Fibroblast of skin of right quadriceps (primary cell): ENCODE measurements at regions not wholly inside any gene's neighbourhood (a gene's known extent, or its start where the extent isn't known, plus 50 kb on each side); places are given as distances from the start of the nearest gene placed in this dataset.

ENCODE experiments used
- DNase-seq: peaks from one replicate; pipeline ENCODE4 v3.0.0-alpha.2; 2013

DNA sequence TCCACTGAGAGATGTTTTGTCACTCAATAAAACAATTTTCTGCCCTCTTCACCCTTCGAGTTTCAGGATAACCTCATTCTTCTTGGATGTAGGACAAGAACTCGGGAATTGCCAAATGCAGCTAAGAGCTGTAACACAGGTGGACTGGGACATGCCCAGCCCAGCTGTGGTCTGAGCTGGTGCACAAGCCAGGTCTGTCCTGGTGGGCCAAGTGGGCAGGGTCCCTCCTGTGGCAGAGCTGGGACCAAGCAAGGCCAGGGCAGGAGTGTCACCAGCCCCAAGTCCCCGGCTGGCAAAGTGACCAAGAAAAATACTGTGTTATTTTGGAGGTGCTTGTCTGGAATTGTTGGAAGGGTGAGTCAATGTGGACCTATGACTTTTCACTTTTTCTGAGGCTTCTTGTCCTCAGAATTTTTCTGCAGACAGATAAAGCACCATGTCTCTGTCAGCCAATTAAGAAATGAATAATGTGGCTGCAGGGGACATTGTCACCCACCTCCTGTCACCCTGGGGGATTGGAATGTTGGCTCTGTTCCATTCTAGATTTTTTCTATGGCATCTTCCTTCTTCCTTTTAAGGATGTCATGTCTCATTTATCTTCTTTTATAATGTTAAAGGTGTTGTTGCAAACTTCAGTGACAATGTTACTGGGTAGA lies 645.2 kb upstream of the EPHA6 start:
- no peak for DNase-seq

DNA sequence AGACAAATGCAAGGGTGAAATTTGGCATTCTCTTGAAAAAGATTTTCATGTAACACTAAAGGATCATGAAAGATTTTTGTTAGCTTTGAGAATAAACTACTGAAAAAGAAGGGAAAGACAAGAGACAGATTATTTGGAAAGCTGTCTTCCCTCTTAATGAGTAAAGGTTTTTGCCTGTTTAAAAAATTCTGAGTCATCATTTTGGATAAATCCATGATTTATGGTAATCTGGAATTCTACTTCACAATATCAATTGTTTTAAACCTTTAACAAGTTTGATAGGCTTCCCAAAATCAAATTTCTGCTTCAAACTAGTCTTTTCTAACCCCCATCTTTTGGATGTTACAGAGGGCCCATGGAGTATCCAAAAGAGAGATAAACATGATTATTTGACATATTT lies 641.5 kb upstream of the EPHA6 start:
- no peak for DNase-seq

DNA sequence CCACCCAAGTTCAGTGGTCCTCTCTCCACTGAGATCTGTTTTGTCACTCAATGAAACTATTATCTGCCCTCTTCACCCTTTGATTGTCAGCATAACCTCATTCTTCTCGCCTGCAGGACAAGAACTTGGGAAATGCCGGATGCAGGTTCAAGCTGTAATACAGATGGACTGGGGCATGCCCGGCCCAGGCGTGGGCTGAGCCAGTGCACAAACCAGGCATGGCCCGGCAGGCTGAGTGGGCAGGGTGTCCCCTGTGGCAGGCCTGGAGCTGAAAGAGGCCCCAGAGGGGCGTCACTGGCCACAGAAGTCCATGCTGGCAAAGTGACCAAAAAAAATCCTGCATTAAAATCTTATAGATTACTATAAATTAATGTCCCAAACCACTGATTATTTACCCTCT lies 638.9 kb upstream of the EPHA6 start:
- no peak for DNase-seq

DNA sequence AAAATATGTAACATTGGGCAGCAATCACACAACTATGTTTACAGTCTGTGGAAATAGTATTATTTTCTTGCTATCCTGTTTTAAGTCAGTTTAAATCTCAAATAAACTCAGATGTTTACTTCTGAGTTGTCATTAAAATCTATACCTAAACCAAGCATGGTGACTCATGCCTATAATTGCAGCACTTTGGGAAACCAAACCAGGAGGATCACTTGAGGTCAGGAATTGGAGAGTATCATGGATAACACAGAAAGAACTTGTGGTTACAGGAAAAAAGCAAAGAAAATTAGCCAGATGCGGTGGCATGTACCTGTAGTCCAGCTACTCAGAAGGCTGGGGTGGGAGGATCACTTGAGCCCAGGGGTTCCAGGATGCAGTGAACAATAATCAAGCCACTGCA lies 631.6 kb upstream of the EPHA6 start:
- DNase-seq: no peak

DNA sequence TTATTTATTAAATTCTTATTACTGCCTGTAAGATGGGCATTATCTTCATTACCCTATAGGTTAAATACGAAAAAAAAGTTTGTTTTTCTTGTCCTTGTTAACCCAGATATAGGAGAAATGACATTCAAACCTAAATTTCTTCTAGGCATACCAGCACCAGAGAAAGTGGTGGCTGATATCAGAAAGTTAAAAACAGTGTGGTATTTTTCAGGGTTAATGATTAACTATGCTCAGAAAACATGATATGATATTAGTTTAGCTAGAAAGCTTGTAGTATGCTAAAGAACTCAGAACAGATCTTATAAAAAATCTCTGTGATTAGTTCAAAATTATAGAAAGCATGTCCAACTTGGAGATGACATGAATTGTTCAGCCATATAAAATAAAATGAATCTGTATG lies 630.5 kb upstream of the EPHA6 start:
- DNase-seq: no peak

DNA sequence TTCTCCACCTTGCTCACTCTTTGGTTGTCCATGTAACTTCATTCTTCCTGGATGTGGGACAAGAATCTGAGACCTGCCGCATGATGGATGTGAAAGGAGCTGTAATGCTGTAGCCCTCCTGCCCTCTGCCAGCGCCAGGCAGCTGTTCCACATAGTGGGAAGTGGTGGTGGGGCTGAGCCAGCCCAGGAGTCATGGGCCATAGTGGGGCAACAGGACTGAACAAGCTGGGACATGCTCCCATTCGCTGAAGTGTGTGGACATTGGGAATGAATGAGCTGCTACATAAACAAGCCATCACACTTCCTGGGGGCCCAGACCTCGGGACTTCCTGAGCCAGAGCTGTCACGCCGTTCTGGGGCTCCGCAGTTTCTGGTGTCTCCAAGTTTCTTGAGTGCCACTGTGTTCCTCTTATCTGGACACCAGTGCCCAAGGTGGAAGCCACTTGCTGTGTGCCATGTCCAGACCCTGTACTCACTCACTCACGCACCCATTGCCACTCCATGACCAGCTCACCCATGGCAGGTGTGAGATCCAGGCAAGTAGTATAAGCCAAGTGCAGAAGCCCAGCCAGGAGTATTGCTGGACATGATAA lies 624.3 kb upstream of the EPHA6 start:
- DNase-seq: no peak

DNA sequence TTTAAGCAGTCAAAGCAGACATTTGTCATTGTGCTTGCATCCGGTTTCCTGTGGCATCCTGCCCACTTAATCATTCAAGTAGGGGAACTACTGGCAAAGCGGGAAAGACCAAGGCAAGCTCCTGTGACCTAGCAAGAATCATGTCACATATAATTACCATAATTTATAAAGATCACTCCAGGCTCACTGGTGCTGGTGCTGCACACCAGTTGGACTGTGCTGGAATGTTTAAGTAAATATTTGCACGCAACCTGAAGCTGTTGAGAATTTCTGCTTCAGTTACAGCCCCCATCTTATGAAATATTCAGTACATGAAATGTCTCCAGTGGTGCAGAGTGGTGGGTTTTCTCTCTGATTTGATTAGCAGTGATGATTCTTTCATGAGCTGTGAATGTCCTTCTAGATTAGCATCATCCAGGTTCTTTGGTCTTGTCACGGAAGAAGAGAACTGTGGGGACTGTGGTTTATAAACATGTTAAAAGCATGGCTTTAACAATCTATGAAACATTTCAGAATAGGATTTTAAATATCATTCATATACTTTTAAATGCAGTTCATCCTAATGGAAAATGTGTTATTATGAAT lies 621.3 kb upstream of the EPHA6 start:
- DNase-seq: no peak

DNA sequence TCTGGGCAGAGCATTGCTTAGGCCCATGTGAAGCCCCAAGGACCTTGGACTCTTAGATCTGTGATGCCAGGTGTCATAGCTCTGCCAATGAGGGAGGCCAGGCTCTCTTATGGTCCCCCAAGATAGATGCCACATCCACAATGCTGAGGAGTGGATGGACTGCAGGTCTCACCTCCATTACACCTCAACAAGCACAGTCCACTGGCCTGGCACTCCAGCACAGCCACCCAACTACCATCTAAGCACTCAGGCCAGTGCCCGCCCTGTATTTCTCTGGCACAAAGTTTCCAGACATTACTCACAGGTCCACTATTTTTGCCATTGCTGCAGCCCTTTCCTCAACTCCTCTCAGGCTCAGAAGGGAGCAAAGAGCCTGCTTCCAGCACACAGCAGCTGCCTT lies 613.5 kb upstream of the EPHA6 start:
- no peak for DNase-seq

DNA sequence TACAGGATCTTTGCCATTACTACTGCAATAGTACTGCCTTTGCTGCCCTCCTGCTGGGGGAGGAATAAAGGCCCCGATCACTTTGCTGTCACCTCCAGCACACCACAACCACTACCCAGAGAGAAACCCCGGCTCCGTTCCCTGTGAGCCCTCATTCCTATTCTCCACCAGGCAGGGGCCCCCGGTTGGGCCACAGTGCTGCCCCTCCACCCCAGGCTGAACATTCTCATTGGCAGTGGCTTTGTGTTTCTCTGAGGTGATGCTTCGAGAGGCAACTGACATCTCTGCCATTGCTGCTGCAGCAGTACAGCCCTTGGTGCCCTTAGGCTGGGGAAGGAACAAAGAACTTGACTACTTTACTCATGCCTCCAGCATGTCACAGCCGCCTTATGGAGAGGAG lies 612.9 kb upstream of the EPHA6 start:
- DNase-seq: no peak

DNA sequence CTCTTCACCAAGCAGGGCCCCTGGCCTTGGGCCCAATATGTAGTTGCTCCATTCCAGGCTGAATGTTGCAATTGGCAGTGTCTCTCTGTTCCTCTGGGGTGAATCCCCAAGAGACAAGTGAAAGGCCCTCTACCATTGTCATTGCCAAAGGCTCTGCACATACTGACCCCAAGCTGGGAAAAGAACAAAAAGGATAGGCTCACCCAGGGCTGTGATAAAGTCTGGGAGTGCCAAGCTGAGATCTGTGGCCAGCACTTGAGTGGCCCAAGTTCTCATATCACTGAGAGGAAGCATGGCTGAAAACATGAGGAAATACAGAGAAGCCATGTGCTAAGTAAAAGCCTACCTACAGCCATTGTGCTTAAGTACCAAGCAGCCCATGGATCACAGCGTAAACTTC lies 612.2 kb upstream of the EPHA6 start:
- DNase-seq: no peak

DNA sequence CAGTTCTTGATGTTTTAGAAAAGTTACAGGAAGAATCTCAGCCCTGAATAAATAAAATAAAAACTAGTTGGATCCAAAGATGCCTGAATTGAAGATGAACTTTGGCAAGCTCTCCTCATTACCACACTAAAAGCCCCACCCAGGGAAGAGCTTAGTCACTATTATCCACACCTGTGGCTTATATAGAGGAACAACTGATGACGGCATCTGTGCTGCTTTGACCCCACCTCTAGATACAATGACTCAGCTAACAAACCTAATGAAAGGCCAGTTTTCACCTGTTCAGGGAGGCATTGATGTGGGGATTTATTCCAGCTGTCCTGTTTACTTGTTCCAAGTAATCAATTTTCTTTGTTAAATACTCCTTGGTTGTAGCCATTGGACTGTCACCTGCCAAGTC lies 604.7 kb upstream of the EPHA6 start:
- no peak for DNase-seq

DNA sequence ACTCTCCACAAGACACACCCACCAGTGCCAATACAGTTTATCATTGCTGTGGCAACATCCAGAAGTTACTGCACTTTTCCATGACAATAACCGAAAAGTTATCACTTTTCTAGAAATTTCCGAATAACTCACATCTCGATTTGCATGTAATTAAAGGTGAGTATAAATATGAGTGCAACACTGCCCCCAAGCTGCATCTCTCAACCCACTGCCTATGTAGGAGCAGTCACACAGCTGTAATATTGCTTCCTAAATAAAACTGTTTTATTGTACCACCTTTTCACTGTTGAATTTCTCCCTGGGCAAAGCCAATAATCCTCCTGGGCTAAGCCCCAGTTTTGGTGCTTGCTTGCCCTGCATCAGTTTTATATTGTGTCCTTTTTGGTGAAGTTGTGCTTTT lies 601.0 kb upstream of the EPHA6 start:
- DNase-seq: no peak

DNA sequence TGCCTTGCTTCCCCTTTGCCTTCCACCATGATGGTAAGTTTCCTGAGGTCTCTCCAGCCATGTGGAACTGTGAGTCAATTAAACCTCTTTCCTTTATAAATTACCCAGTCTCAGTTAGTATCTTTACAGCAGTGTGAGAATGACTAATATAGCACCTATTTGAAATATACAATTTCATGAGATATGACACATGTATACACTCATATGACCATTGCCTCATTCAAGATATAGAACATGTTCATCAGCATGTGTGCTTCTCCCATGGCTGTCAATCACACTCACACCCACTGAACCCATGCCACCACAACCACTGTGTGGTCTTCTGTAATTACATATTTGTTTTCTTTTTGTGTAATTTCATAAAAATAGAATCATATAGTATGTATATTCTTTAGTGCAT lies 599.5 kb upstream of the EPHA6 start:
- DNase-seq: no peak

DNA sequence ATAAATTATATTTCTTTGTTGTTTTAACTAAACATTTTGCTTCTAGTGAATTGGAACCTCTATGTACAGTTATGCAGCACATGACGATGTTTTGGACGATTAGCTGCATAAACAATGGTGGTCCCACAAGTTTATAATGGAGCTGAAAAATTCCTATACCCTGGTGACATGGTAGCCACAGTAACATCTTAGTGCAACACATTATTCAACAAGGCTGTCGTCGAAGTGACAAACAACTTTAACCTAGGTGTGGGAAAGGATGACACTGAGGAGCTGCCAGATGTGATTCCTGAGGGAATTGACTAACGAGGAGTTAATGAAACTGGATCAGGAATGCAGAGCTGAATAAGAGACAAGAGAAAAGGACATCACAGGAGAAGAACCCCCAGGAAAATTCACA lies 588.9 kb upstream of the EPHA6 start:
- DNase-seq: no peak

DNA sequence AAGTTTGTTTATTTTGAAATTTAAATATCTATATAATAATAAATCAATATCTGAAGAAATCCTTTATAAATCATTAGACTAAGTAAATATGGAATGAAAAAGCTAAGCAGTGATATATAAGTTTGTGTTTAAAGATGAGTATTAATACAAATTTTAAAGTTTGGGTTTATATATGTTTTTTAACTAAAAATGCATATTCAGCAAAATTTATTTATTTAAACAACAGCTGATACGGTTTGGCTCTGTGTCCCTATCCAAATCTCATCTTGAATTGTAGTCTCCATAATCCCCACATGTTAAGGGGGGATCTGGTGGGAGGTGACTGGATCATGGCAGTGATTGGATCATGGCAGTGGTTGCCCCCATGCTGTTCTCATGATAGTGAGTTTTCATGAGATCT lies 580.7 kb upstream of the EPHA6 start:
- no peak for DNase-seq

DNA sequence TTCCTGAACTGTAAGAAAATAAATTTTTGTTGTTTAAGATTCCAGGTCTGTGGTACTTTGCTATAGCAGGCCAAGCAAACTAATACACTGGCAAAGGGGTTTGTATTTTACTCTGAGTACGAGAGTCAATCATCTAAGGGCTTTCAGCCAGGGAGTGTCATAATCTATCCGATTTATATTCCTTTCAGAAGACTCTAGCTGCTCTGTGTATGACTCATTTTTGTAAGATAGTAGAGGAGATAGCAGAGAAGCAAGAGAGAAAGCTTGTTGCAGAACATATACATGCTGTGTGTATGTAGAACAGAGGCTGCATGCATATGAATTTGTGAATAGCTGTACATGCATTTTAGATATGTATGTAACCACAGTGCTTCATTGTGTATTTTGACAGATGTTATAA lies 577.9 kb upstream of the EPHA6 start:
- no peak for DNase-seq

DNA sequence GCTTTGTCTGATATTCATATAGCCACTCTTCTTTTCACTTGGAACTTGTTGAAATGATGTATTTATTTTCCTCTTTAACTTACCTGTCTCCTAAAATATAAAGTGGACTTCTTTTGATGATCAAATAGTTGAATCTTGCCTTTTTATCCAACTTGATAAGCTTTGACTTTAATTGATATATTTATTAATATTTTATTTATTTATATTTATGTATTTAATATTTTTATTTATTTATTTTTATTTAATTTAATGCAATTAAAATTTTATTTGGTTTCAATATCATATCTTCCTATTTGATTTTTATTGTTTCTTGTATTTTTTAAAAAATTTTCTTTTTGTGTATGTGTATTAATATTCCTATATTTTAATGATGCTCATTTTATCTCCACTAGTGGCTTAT lies 555.1 kb upstream of the EPHA6 start:
- no peak for DNase-seq

DNA sequence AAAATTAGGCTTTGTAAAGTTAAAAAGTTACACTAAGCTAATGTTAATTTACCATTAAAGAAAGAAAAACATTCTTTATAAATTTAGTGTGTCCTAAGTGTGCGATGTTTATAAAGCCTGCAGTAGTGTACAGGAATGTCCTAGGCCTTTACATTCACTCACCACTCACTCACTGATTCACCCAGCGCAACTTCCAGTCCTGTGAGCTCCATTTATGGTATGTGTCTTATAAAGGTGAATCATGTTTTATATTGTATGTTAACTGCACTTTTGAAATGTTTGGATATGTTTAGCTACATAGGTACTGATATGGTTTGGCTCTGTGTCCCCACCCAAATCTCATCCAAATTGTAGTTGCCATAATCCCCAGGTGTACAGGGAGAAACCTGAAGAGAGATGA lies 549.7 kb upstream of the EPHA6 start:
- DNase-seq: no peak

DNA sequence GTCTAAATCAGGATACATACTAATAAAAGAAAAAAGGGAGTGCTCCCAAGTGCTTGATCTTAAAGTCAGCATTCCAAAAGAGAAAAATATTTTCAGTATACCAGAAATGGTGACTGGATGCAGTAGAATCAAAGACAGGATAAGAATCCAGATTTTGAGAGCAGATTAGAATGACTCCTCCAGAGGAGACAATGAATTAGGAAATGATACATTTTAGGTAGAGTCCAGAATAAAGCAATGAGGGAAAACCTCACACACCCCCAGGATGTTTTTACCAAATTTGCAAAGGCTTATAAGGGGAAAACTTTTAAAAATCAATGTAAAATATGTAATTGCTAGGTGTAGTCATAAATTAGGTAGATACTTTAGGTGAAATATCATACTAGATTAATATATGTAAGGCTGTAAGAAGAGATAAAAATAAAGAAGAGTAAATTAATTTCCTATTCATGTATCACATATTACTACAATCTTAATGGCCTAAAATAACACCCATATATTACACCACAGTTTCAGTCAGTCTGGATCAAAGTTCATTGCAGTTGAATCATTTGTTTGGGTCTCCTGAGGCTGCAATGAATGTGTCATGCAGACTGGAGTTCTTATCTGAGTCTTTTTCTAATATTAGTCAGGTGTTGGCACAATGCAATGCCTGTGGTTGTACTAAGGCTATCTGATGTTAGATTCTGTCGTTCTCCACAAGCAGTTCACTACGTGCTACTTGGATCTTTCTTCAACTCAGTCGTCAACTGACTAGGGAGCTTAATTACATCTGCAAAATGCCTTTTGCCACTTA lies 547.8 kb upstream of the EPHA6 start:
- DNase-seq: peak; percentile 8

DNA sequence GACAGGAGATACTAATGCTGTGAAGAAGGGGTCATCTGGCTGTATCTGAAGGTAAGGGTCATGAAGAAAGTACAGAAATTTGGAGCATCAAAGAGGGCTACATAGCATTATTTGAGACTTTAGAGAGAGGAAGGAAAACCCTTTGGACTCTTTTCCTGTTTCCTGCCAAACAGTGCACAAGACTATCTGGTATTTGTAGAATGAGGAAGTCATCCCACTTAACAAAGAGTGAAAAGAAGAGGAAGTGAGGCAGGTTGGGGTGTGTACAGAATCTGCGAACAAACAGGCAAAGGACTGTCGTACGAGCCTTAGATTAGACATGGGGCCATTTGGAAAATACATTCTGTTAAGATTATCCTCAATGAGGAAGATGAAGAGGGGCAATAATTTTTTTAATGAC lies 546.8 kb upstream of the EPHA6 start:
- no peak for DNase-seq

DNA sequence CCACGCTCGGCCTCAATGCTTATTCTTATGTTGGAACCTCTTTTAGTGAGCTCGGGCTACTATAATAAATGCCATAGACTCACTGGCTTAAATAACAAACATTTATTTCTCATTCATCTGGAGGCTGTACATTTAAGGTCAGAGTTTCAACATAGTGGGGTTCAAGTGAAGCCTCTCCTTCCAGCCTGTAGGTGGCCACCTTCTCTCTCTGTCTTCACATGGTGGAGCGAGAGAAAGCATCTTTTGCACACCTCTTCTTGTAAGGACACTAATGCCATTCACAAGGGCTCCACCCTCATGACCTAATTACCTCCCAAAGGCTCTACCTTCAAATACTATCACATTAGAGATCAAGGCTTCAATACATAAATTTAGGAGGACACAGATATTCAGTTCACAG lies 520.3 kb upstream of the EPHA6 start:
- DNase-seq: no peak

DNA sequence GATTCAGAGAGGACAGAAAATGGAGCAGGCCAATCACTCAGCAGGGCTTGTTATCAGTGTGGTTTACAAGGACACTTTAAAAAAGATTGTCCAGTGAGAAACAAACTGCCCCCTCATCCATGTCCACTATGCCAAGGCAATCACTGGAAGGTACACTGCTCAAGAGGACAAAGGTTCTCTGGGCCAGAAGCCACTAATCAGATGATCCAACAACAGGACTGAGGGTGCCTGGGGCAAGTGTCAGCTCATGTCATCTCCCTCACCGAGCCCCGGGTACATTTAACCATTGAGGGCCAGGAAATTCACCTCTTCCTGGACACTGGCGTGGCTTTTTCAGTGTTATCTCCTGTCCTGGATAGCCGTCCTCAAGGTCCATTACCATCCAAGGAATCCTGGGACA lies 513.7 kb upstream of the EPHA6 start:
- DNase-seq: no peak

DNA sequence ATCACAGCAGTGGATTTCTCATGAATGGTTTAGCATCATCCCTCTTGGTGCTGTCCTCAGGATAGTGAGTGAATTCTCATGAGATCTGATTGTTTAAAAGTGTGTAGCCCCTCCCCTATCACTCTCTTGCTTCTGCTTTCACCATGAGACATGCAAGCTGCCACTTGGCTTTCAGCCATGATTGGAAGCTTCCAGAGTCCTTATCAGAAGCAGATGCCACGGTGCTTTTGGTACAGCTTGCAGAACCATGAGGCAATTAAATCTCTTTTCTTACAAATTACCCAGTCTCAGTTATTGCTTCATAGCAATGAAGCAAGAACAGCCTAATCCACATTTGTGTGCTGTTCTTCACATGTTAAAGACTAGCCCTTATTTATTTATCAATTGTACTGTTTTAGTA lies 495.2 kb upstream of the EPHA6 start:
- peak; percentile 3 for DNase-seq

DNA sequence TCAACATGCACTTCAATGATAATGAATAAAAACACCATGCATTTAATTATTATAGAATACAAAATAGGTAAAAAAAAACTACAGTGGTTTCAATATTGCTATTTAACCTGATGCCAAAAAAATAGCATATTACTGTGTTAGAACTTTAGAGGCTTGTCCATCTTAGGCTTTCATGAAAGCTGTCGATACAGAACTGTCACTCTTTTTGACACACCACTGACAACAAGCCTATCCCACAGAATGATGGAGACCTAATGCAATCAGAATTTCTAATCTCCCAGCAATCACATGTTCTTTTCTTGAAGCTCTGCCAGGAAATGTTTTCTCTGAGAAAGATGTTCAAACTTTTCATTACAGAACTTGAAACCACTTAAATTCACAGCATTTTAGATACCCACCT lies 490.3 kb upstream of the EPHA6 start:
- no peak for DNase-seq
